Pancreas (tissue), 10 donors: ENCODE measurements at regions not wholly inside any gene's neighbourhood (a gene's known extent, or its start where the extent isn't known, plus 50 kb on each side); places are given as distances from the start of the nearest gene placed in this dataset.

ENCODE experiments used
- ATAC-seq, 4 donors: fragments of 200-7000 bp; cut with Tn5 transposase; one replicate each; pipeline versions ENCODE4 v1.8.0 to v1.9.1; 2020; ENCODE audit warnings: mild to moderate bottlenecking in 4 of 4, moderate library complexity in 4 of 4
- DNase-seq, 6 donors: peaks; one replicate each; pipeline ENCODE4 v3.0.0-alpha.2; 2020
- FAIRE-seq: peaks from 2 replicates; lab custom pipeline; 2012; peaks lifted over from hg19 to GRCh38; lab: Jason Lieb, UNC
- H3K27ac ChIP-seq, 4 donors: fragments of 200-600 bp; sonication (generic); 1 replicate in 3 of 4; 2 replicates in 1 of 4; pipeline versions ENCODE4 v1.5.0 to v1.8.0; 2020
- H3K27me3 ChIP-seq, 4 donors: fragments of 200-600 bp; one replicate each; pipeline ENCODE4 v1.8.0; 2021
- H3K36me3 ChIP-seq, 3 donors: fragments of 200-600 bp; sonication (generic) in 1 of 3; one replicate each; pipeline versions ENCODE4 v1.5.0 to v1.8.0; 2020 to 2021
- H3K4me1 ChIP-seq, 3 donors: fragments of 200-600 bp; one replicate each; pipeline ENCODE4 v1.8.0; 2021
- H3K4me3 ChIP-seq, 4 donors: fragments of 200-600 bp; sonication (generic) in 2 of 4; one replicate each; pipeline versions ENCODE4 v1.5.0 to v1.8.0; 2020 to 2021
- H3K9me3 ChIP-seq, 4 donors: fragments of 200-600 bp; one replicate each; pipeline ENCODE4 v1.8.0; 2021
- WGBS, 2 donors: extraction: QIAGEN DNeasy Blood & Tissue Kit; methylation state at CpG; one replicate each; pipeline ENCODE4 v1.1.7; 2013; 5-methylcytosine and 5-hydroxymethylcytosine counted together
- intact Hi-C, 3 donors: fragments of 100-400 bp; cut with DNase I; formaldehyde crosslinking; loops; one replicate each; pipeline versions ENCODE4 v1.11.1 to v1.14.2; 2022
- TF ChIP-seq, protein P1 (sequence below), 4 donors: fragments of 200-600 bp; sonication (generic) in 3 of 4; IDR thresholded peaks; one replicate each; pipeline versions ENCODE4 v1.5.0 to v1.8.0; 2021; ENCODE audit warnings: antibody characterized with exemption in 4 of 4
- donor health status: healthy with polysubstance abuse.
- donor health status: DM: no; HTN: no; CAD: no; lungs with moderate emphysema.
- donor health status: DM: no; HTN: no; CAD: no.
- donor health status: control.
- donor health status: control.
- donor health status: Bipolar disorder and iron deficiency.
- donor health status: DM: yes; HTN: yes; CAD: no.
- donor health status: DM: no; HTN: no; CAD: no.
- donor health status: DM: no; HTN: no; CAD: no.
- donor health status: DM: yes; HTN: yes; CAD: no.

DNA sequence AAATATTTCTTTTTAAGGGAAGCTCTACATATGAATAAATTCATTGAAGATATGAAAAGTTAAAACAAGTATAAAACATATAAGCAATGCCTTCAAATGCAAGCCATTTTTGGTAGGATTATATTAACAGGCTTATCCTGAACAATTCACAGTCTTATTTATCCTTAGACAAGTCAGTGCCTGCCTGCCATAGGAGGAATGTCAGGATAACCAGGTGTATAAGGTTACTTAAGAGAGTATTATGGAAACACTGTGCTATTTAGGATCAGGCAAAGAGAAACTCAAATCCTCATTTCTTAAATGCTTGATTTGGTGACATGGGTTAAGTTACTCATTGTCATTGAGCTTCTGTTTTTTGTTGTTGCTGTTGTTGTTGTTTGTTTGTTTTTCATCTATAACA, 2029.9 kb upstream of the AGA start:
- no peak overlapping the region for H3K27ac ChIP-seq
- TF ChIP-seq, protein P1, sequence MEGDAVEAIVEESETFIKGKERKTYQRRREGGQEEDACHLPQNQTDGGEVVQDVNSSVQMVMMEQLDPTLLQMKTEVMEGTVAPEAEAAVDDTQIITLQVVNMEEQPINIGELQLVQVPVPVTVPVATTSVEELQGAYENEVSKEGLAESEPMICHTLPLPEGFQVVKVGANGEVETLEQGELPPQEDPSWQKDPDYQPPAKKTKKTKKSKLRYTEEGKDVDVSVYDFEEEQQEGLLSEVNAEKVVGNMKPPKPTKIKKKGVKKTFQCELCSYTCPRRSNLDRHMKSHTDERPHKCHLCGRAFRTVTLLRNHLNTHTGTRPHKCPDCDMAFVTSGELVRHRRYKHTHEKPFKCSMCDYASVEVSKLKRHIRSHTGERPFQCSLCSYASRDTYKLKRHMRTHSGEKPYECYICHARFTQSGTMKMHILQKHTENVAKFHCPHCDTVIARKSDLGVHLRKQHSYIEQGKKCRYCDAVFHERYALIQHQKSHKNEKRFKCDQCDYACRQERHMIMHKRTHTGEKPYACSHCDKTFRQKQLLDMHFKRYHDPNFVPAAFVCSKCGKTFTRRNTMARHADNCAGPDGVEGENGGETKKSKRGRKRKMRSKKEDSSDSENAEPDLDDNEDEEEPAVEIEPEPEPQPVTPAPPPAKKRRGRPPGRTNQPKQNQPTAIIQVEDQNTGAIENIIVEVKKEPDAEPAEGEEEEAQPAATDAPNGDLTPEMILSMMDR (IDR thresholded peaks at IDR 0.05): no peak
- ATAC-seq: no peak
- no peaks in the 10 kb centered on the region for H3K36me3 ChIP-seq
- no peaks in the 10 kb centered on the region for H3K9me3 ChIP-seq
- no peak for DNase-seq
- no peaks in the 10 kb centered on the region for H3K4me1 ChIP-seq
- H3K4me3 ChIP-seq: no peak overlapping the region
- no peaks in the 10 kb centered on the region for H3K27me3 ChIP-seq
- no peak for FAIRE-seq
- intact Hi-C loops: no loop called here

DNA sequence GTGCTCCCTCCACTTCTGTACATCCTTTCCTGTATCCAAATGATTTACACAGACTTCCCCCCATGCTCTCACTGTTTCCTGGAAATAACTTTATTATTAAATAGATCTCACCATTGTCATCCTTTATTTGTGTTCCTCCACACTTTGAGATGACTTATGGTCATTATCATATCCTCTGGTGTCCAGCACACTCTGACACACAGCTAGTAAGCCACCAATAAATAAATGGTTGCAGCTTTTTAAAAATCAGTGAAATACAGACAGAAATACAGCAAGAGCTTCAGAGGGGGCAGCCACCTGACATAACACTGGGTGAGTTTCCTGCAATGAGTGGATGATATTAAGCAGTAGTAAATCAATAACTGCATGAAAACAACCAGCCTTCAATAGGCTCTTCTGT, 2036.4 kb upstream of the AGA start:
- Histone ChIP-seq H3K9me3 (no peaks in the 10 kb centered on the region), H3K27me3 (no peaks in the 10 kb centered on the region), H3K4me1 (no peaks in the 10 kb centered on the region), H3K36me3 (no peaks in the 10 kb centered on the region), H3K4me3 (no peak overlapping the region), H3K27ac (no peak overlapping the region)
- FAIRE-seq: no peak
- TF ChIP-seq, protein P1 (IDR thresholded peaks at IDR 0.05): no peak
- ATAC-seq: no peak
- no peak for DNase-seq
- intact Hi-C loops: no loop called here

DNA sequence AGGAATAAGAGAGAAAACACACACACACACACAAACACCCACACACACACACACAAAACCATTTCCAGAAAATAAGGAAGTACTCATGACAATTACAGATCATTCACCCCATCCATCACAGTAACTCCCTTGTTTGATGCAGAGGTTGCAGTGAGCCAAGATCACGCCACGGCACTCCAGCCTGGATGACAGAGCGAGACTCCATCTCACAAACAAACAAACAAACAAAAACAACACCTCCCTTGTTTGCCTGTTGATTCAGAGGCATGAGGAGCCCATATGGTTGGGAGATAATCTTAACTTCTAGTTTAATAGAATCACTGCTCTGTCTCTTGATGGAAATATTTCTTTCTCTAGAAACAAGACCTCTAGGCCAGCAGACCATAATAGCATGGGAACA, 2043.5 kb upstream of the AGA start:
- 35 to 55% methylated on average over 3 of the region's 3 CpGs for WGBS, 2 donors
- no peak overlapping the region for H3K4me3 ChIP-seq
- no peak for ATAC-seq
- no peaks in the 10 kb centered on the region for H3K36me3 ChIP-seq
- intact Hi-C loops: no loop called here
- H3K4me1 ChIP-seq: no peaks in the 10 kb centered on the region
- no peak overlapping the region for H3K27ac ChIP-seq
- TF ChIP-seq, protein P1 (IDR thresholded peaks at IDR 0.05): no peak
- no peak for FAIRE-seq
- no peaks in the 10 kb centered on the region for H3K9me3 ChIP-seq
- no peaks in the 10 kb centered on the region for H3K27me3 ChIP-seq
- no peak for DNase-seq

DNA sequence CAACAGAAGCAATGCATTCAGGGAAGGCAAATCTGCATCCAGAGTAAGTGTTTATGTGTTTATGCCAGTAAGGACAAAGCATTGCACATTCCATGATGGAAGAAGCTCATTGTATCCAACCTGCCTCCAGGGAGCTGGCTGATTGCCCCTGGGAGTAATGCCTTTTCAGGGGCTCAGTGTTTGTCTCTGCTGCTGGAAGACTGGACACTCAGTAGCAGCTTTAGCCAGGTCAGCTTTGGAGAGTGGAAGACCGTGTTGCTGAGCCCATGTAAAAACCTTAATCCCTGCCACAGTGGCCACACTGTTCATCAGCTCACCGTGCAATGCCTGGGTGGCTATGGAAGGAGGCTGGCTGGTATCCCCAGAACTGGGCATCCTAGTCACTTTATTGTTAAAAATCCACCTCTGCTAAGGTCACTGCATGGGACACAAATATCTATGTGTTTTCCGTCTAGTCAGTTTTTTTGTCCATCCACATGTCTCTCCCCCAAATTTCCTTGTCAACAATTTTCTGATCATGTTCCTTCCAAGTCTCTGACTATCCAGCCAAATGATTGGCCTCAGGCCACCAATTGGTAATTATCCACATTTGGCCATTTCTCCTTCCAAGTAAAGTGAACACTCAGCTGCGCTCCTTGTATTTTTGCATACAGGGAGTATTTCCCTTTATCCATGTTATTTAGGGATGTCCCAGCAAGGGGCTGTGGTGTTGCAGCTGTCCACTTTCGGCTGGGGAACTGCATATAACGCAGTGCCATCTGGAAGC, 2044.5 kb upstream of the AGA start:
- Histone ChIP-seq H3K9me3 (no peaks in the 10 kb centered on the region), H3K27me3 (no peaks in the 10 kb centered on the region), H3K4me1 (no peaks in the 10 kb centered on the region), H3K36me3 (no peaks in the 10 kb centered on the region), H3K4me3 (no peak overlapping the region), H3K27ac (no peak overlapping the region)
- DNase-seq (no peak), ATAC-seq (no peak), FAIRE-seq (no peak)
- 57 to 73% methylated on average over 6 of the region's 6 CpGs for WGBS, 2 donors
- TF ChIP-seq, protein P1 (IDR thresholded peaks at IDR 0.05): no peak
- intact Hi-C loops: no loop called here

DNA sequence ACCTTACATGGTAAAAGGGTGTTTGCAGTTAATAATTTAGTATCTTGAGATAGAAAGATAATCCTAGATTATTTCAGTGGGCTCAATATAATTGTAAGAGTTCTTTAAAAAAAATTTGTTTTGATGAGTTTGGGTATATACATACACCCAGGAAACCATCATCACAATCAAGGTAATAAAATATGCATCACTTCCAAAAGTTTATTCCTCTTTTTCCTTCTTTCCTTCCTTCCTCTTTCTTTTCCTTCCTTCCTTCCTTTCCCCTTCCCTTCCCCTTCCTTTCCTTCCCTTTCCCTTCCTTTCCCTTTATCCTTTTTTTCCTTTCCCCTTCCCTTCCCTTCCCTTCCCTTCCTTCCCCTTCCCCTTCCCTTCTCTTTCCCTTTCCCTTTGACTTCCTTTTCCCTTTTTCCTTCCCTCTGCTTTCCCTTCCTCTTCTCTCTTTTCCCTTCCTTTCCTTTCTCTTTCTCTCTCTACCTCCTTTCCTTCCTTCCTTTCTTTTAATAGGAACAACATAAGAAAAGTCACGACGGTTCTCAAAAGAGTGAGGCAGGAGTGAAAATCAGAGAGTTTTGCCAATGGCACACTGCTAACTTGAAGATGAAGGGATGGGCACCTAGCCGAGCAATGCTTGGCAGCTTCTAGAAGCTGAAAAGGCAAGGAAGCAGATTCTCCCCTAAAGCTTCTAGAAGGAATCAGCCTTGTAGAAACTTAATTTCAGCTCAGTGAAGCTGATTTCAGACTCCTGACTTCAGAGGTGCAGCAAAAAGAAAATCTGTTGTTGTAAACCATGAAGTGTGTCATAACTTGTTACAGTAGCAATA, 2050.2 kb upstream of the AGA start:
- Histone ChIP-seq H3K9me3 (no peaks in the 10 kb centered on the region), H3K27ac (no peak overlapping the region), H3K4me3 (no peak overlapping the region), H3K27me3 (no peaks in the 10 kb centered on the region), H3K36me3 (no peaks in the 10 kb centered on the region), H3K4me1 (no peaks in the 10 kb centered on the region)
- DNase-seq (no peak), FAIRE-seq (no peak), ATAC-seq (no peak)
- TF ChIP-seq, protein P1 (IDR thresholded peaks at IDR 0.05): no peak
- WGBS, 2 donors: 50 to 78% methylated on average over 3 of the region's 3 CpGs
- intact Hi-C loops: no loop called here
